Right atrium auricular region (tissue), 2 donors: ENCODE measurements at regions not wholly inside any gene's neighbourhood (a gene's known extent, or its start where the extent isn't known, plus 50 kb on each side); places are given as distances from the start of the nearest gene placed in this dataset.

Experiments used
- DNase-seq: peaks from one replicate; pipeline ENCODE4 v3.0.0-alpha.2; 2019; ENCODE audit warnings: low spot score
- H3K27ac ChIP-seq, 2 donors: fragments of 200-600 bp; sonication (generic); 1 replicate in 1 of 2; 2 replicates in 1 of 2; pipeline ENCODE4 v1.5.1; 2016 to 2019
- H3K27me3 ChIP-seq, 2 donors: fragments of 200-600 bp; sonication (generic); one replicate each; pipeline versions ENCODE4 v1.5.1 to v1.6.0; 2017 to 2019
- H3K36me3 ChIP-seq: fragments of 200-600 bp; sonication (generic); one replicate; pipeline ENCODE4 v1.5.1; 2016
- H3K4me1 ChIP-seq, 2 donors: fragments of 200-600 bp; sonication (generic); one replicate each; pipeline versions ENCODE4 v1.5.1 to v1.6.0; 2017 to 2019
- H3K4me3 ChIP-seq, 2 donors: fragments of 200-600 bp; sonication (generic); 1 replicate in 1 of 2; 2 replicates in 1 of 2; pipeline ENCODE4 v1.5.1; 2017 to 2019; ENCODE audit warnings: mild to moderate bottlenecking in 1 of 2, moderate library complexity in 1 of 2
- H3K9me3 ChIP-seq, 2 donors: fragments of 200-600 bp; sonication (generic); one replicate each; pipeline ENCODE4 v1.5.1; 2019
- TF ChIP-seq, protein P1 (sequence below), 2 donors: fragments of 200-600 bp; sonication (generic); IDR thresholded peaks; one replicate each; pipeline ENCODE4 v1.5.1; 2019; ENCODE audit warnings: antibody characterized with exemption in 2 of 2

DNA sequence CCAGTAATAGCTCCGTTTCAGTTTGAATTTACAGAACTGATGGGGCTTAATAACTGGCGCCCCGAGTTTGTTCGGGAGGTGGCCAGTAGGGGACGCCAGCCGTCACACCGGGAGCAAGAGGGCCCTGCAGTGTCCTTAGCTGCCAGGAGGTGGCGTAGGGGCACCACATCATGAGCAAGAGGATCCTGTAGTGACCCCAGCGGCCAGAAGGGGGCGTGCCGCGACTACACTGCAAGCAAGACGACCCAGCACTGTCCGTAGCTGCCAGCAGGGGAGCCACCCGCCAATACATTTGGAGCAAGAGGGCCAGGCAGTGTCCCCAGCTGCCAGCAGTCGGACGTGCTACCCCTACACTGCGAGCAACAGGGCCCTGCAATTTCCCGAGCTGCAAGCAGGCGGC lies 663.7 kb upstream of the B3GAT1 start:
- Histone ChIP-seq H3K4me1 (no peaks in the 10 kb centered on the region), H3K27me3 (no peaks in the 10 kb centered on the region), H3K27ac (no peak overlapping the region), H3K9me3 (no peaks in the 10 kb centered on the region), H3K4me3 (no peak overlapping the region), H3K36me3 (no peaks in the 10 kb centered on the region)
- DNase-seq: no peak
- TF ChIP-seq, protein P1, sequence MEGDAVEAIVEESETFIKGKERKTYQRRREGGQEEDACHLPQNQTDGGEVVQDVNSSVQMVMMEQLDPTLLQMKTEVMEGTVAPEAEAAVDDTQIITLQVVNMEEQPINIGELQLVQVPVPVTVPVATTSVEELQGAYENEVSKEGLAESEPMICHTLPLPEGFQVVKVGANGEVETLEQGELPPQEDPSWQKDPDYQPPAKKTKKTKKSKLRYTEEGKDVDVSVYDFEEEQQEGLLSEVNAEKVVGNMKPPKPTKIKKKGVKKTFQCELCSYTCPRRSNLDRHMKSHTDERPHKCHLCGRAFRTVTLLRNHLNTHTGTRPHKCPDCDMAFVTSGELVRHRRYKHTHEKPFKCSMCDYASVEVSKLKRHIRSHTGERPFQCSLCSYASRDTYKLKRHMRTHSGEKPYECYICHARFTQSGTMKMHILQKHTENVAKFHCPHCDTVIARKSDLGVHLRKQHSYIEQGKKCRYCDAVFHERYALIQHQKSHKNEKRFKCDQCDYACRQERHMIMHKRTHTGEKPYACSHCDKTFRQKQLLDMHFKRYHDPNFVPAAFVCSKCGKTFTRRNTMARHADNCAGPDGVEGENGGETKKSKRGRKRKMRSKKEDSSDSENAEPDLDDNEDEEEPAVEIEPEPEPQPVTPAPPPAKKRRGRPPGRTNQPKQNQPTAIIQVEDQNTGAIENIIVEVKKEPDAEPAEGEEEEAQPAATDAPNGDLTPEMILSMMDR (IDR thresholded peaks at IDR 0.05): peak in 1 of 2 donors; percentile 51

DNA sequence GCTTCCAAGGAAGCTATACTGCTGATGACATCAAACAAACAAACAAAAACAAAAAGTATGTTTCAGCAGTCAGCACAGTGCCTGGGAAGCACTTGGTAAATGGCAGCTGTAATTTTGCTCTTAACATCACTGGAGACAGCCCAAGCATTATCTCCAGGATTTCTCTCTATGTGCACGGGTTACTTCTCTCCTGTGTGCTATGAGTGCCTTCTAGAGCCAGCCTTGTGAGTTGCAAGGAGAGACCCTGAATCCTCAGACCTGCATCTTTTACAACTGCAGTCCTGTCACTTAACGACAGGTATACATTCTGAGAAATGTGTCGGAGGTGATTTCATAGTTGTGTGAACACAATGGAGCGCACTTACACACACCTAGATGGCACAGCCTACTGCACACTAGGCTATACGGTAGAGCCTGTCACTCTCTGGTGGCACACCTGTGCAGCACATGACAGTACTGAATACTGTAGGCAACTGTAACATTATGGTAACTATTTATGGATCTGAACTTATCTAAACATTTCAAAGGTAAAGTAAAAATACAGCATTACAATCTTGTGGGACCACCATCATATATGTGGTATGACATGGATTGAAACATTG lies 662.5 kb upstream of the B3GAT1 start:
- TF ChIP-seq, protein P1 (IDR thresholded peaks at IDR 0.05): no peak
- Histone ChIP-seq H3K4me3 (no peak overlapping the region), H3K27me3 (no peaks in the 10 kb centered on the region), H3K4me1 (no peaks in the 10 kb centered on the region), H3K27ac (no peak overlapping the region), H3K9me3 (no peaks in the 10 kb centered on the region), H3K36me3 (no peaks in the 10 kb centered on the region)
- DNase-seq: no peak

DNA sequence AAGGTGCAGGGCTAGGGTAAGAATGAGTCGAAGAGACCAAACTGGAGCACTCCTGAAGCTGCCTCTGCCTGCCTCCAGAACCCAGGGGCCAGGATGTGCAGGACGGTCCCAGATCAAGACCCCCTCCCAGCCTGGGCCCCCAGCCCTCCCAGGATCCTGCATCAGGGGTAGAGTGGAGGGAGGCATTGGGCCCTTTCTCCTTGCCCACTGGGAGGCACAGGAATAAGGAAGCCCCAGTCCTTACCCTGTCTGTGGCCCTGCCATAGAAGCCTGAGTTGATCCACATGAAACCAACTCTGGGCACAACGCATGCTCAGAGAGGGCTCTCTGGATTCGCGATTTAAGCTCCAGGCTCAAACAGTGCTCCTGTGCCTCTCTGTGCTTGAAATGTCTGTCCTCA lies 661.8 kb upstream of the B3GAT1 start:
- TF ChIP-seq, protein P1 (IDR thresholded peaks at IDR 0.05): no peak
- Histone ChIP-seq H3K9me3 (no peaks in the 10 kb centered on the region), H3K36me3 (no peaks in the 10 kb centered on the region), H3K4me1 (no peaks in the 10 kb centered on the region), H3K4me3 (no peak overlapping the region), H3K27me3 (no peaks in the 10 kb centered on the region), H3K27ac (no peak overlapping the region)
- DNase-seq: no peak

DNA sequence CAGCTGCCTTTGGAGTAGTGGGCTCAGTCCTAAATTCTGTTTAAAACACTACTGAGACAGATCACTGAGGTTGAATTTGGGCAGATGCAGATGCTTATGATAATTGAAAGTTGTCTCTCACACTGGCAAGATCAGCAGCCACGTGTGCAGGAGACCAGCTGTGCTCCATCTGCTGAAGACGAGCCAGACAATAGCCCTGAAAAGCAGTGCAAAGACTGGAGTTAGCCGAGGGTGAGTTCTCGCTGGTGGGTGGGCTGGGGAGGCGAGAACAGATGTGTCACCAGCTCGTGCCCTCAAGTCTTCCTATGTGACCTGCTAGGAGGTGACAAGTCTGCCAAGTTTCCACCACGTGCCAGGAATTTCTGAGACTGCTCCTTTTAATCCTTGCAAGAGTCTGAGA lies 661.3 kb upstream of the B3GAT1 start:
- Histone ChIP-seq H3K4me1 (no peaks in the 10 kb centered on the region), H3K27me3 (no peaks in the 10 kb centered on the region), H3K36me3 (no peaks in the 10 kb centered on the region), H3K4me3 (no peak overlapping the region), H3K9me3 (no peaks in the 10 kb centered on the region), H3K27ac (no peak overlapping the region)
- DNase-seq: no peak
- TF ChIP-seq, protein P1 (IDR thresholded peaks at IDR 0.05): no peak

DNA sequence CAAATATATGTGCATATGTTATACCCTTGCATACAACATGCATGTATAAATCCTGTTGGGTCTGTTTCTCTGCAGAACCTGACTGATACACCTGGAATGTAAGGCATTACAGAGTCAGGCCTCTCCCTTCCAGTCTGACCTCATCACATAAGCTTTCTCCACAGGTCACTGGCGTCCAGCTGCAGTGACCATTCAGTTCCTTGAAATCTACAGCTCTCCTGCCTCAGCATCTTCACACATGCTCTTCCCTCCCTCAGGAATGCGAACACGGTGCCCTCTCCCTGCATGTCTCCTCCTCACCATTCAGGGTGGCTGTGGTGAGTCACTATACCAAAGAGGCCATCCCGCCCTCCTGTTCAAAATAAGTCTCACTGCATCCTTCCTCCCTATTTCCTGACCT lies 657.8 kb upstream of the B3GAT1 start:
- H3K4me3 ChIP-seq: no peak overlapping the region
- no peak for DNase-seq
- no peaks in the 10 kb centered on the region for H3K9me3 ChIP-seq
- TF ChIP-seq, protein P1 (IDR thresholded peaks at IDR 0.05): no peak
- no peaks in the 10 kb centered on the region for H3K4me1 ChIP-seq
- no peak overlapping the region for H3K27ac ChIP-seq
- no peaks in the 10 kb centered on the region for H3K27me3 ChIP-seq
- H3K36me3 ChIP-seq: no peaks in the 10 kb centered on the region

DNA sequence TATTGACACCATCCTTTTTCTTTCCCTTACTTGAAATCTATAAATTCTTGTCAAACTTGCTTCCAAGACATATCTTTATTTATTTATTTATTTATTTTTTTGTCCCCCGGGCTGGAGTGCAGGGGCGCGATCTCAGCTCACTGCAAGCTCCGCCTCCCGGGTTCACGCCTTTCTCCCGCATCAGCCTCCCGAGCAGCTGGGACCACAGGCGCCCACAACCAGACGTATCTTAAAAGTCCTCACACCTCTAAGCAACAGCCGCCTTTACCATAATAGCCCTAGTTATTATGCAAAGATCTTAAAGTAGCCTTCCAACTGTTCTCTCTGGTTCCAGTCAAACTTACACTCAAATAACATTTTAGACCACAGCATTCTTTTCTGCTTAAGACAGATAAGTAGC lies 657.0 kb upstream of the B3GAT1 start:
- TF ChIP-seq, protein P1 (IDR thresholded peaks at IDR 0.05): no peak
- no peak overlapping the region for H3K27ac ChIP-seq
- no peaks in the 10 kb centered on the region for H3K27me3 ChIP-seq
- no peaks in the 10 kb centered on the region for H3K4me1 ChIP-seq
- no peak for DNase-seq
- no peaks in the 10 kb centered on the region for H3K9me3 ChIP-seq
- H3K36me3 ChIP-seq: no peaks in the 10 kb centered on the region
- no peak overlapping the region for H3K4me3 ChIP-seq
